Tibial nerve (tissue), 3 donors: ENCODE measurements at regions not wholly inside any gene's neighbourhood (a gene's known extent, or its start where the extent isn't known, plus 50 kb on each side); places are given as distances from the start of the nearest gene placed in this dataset.

Experiments
- CTCF ChIP-seq, 5 experiments: fragments of 200-600 bp in 3 of 5; fragments of 450-650 bp in 2 of 5; sonication (generic) in 3 of 5; IDR thresholded peaks; one replicate each; pipeline ENCODE4 v1.5.1; 2016 to 2019; ENCODE audit warnings: antibody characterized with exemption in 5 of 5, mild to moderate bottlenecking in 3 of 5, moderate library complexity in 2 of 5
- POLR2A ChIP-seq, 2 donors: fragments of 450-650 bp; IDR thresholded peaks; one replicate each; pipeline ENCODE4 v1.6.1; 2017; ENCODE audit warnings: antibody characterized with exemption in 2 of 2, mild to moderate bottlenecking in 2 of 2, moderate library complexity in 2 of 2

- TF ChIP-seq POLR2A (IDR thresholded peaks at IDR 0.05) (no peak), CTCF (IDR thresholded peaks at IDR 0.05) (no peak)
Measured at GRCh38 chr7:156167987-156168386, 355.7 kb upstream of the SHH start.
